Stimulated activated CD4-positive, alpha-beta T cell treated with anti-CD3 and anti-CD28 coated beads, Interleukin-15, amount 100 ng/mL, for 24 hours (primary cell): ENCODE measurements at regions not wholly inside any gene's neighbourhood (a gene's known extent, or its start where the extent isn't known, plus 50 kb on each side); places are given as distances from the start of the nearest gene placed in this dataset.

Experiments used
- DNase-seq: peaks from one replicate; pipeline ENCODE4 v3.0.0-alpha.2; 2020

- no peak for DNase-seq
Observed at GRCh38 chr15:31151301-31152233, 50.0 kb upstream of the TRPM1 start.

- no peak for DNase-seq
Observed at GRCh38 chr15:31153531-31153930, 52.0 kb upstream of the TRPM1 start.

- no peak for DNase-seq
Observed at GRCh38 chr15:31155151-31155550, 53.6 kb upstream of the TRPM1 start.

DNA sequence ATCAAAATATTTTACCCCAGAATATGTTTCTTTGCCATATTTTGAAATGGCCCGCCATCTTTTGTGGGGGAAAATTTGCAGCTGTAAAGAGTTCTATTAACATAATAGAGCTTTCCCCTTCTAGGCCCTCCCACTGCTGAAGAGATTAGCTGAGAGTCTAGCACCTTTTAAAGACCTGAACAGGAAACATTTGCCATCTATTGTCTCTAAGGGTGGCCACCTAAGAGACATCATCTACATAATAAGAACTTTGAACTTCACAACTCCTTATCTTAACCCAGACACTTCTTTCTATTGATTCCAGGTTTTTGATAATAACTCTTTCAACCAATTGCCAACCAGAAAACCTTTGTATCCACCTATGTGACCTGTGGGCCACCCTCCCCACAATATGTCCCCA is 54.7 kb upstream of the TRPM1 start:
- DNase-seq: no peak

GRCh38 chr15:31156808-31157207 is 55.3 kb upstream of the TRPM1 start:
- no peak for DNase-seq

DNA sequence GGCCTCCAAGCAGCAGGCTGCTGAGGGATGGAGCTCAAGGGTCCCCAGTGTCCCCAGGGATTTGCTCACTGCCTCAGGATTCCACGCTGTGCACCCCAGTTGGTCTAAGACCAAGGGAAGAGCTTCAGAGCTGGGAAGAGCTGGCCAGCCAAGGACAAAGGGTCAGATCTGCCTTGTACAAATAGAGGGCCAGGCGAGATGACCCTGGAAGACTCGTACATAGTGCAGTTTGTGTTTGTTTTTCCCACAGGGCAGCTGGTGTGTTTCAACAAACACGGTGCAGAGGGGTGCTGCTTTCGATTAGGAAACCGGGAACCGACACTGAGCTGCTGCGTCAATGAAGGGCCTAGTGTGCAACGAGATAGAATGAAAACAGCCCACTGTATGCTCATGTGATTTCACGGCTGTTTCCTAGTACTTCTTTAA is 56.1 kb upstream of the TRPM1 start:
- no peak for DNase-seq

DNA sequence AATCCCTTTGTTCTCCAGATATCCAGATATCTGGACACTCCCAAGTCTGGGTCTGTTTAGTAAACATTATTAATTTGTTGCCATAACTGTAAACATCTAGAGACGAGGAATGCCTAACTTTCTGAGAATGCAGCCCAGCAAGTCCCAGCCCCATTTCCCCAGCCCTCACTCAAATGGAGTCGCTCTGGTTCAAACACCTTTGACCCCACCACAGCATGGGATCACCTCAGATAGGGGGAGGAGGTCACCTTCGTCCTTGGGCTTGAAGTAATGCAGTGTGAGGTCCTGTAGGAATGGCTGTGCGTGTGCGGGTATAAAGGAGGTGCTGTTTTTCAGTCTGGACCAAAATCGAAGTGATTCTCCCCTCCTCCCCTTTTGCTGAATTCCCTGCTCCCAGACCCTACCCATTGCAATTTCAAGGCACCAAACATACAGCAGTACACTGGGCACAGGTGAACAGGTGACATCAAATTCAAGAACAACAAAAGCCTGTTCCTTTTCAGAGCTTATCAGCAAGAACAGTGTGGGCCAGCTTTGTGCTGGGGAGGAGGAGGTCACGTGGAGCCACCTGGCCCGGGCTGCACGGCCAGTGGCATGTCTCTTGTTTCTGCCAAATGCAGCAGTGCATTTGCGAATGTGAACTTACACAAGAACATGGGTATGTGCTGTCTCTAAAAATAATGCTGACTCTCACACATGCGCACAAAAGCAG is 57.5 kb upstream of the TRPM1 start:
- DNase-seq: no peak

- no peak for DNase-seq
Observed at GRCh38 chr15:31159837-31160236, 58.3 kb upstream of the TRPM1 start.

DNA sequence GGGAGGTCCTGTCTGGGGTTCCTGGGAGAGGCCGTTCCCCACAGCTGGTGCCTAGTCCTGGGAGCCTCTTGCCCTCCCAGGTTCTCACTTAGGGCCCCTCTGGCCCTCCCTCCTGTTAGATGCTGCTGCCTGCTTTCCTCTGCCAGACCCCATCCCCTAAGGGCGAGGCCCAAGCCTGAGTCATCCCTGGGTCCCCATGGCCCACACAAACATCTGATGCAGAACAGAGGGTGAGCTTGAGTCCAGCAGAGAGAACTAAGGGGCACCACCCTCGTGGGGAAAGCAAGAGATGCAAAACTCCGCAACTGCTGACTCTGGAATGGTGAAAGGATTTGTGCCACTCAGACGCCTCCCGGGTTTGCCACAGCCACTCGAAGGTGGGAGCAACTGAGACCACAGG is 58.8 kb upstream of the TRPM1 start:
- no peak for DNase-seq

DNA sequence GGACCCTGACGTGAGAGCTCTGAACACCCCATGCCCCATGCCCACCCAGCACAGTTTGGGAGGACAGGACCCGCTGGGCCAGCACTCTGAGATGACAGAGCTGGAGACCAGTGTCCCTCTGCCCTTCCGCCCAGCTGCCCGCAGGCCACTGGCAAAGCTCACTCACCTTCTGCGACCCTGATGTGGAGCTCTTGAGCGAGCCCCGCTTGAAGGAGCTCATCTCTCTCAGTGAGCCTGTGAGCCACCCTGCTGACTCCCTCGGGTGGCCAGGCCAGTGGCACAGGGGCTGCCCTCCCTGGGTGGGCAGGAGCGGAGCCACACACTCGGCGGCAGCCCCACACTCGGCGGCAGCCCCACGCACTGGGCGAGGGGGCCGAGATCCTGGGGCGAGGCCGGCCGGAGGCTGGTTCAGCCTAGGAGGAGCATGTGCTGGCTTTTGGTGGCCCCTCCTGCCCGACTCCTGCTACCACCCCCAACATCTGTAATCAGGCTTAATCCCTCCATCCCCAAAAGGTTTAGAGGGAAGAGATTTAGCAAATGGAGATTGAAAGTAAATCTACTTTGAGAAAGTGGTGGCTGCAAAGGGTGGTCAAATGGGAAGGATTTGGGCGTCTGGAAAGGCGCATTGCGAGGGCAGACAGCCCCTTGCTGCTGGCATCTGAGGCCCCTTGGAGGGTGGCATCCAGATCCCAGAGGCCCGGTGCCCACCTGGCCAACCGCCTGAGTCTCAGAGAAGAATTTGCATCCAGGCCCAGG is 59.4 kb upstream of the TRPM1 start:
- no peak for DNase-seq

DNA sequence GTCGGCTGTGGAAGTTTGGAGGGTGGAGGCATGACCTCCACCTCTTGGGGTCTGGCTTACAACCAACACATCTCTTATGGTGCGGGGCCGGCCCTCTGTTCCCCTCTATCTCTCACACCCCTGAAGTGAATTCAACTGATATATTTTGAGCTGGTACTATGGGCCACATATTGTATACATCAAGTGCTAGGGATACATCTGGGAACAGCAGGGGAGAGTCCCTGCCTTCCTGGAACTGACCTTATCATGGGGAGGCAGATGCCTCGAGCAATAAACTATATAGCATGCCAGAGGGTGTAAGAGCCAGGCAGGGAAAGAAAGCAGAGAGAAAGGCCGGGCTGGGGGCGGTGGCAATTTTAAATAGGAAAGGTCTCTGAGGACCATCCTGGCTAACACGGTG is 60.4 kb upstream of the TRPM1 start:
- no peak for DNase-seq

- DNase-seq: no peak
Observed at GRCh38 chr15:31162721-31163510, 61.4 kb upstream of the TRPM1 start.

GRCh38 chr15:31163769-31164572 is 62.4 kb upstream of the TRPM1 start:
- no peak for DNase-seq

DNA sequence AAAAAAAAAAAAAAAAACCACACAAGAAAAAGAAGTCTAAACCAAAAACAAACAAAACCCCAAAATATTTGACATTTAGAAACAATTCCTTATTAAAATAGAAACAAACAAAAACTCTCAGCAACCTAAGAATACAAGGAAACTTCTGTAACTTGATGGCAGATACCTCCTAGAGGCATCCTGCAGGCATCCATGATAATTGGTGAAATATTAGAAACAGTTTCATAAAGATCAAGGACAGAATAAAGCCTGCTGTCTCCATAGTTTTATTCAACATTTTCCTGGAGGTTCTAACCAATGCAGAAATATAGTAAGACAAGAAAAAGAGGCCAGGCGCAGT is 63.0 kb upstream of the TRPM1 start:
- DNase-seq: no peak

GRCh38 chr15:31169558-31169957 is 68.0 kb upstream of the TRPM1 start:
- no peak for DNase-seq

DNA sequence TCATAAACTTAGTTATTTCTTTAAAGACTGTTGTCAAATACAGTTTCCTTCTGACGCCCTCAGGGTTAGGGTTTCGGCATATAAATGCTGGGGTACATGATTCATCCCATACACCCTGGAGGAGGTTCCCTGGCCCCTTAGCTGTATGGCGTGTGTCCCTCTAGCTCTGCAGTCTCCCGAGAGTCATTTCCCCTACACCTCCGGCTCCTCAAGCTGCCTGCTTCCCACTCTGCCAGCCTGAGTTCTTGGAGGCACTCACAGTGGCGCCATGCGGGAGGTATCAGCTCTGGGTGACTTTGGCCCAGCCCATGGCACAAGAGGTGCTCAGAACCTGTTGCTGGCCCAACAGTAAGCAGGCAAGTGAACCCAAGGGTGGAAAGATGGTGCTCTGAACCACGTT is 70.2 kb upstream of the TRPM1 start:
- DNase-seq: no peak

DNA sequence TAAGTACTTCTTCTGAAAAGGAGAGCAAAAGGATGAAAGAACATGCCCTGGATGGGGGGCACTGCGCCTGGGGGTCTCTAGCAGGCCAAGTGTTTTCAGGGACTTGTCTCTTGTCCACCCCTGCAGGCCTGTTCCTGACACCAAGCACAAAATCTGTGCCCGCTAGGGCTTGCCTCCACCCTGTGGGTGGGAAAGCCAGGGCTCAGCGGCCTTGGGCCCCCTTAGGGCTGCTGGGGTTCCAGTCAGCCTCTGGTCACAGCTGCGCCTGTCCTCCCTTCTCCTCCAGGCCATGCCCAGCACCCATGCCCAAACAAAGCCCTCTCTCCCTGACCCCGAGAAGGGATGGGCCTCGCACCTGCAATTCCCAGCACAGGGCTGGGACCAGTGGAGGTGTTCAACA is 71.1 kb upstream of the TRPM1 start:
- DNase-seq: no peak

GRCh38 chr15:31173790-31174450 is 72.4 kb upstream of the TRPM1 start:
- DNase-seq: no peak

GRCh38 chr15:31175484-31175883 is 74.0 kb upstream of the TRPM1 start:
- DNase-seq: no peak

DNA sequence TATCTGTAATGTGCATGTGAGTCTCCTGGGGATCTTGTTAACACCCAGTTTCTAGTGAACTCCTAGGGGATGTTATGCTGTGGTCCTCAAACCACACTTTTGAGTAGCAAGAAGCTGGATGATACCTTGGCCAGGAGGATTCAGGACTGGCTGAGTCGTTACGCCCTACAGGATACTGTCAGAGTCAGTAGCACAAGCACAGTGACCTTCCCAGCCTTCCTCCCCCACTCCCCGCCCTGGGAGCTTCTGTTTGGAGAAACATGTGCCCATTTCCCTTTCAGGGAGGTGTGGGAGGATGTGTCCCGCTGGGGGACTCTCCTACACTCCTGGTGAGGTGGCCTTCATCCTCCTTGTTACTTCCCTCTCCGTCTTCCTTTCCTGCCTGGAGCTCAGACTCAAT is 76.4 kb upstream of the TRPM1 start:
- DNase-seq: no peak

- DNase-seq: no peak
Observed at GRCh38 chr15:31178705-31179104, 77.2 kb upstream of the TRPM1 start.
